Stomach (tissue), 4 donors: ENCODE measurements at regions not wholly inside any gene's neighbourhood (a gene's known extent, or its start where the extent isn't known, plus 50 kb on each side); places are given as distances from the start of the nearest gene placed in this dataset.

Experiments used
- POLR2A ChIP-seq, 4 donors: fragments of 450-650 bp; IDR thresholded peaks; one replicate each; pipeline ENCODE4 v1.6.1; 2016; ENCODE audit warnings: antibody characterized with exemption in 4 of 4, control low read depth in 2 of 4, mild to moderate bottlenecking in 1 of 4, moderate library complexity in 1 of 4
- TF ChIP-seq, protein P1 (sequence below), 7 experiments: fragments of 450-650 bp in 4 of 7; fragments of 200-600 bp in 3 of 7; sonication (generic) in 3 of 7; IDR thresholded peaks; one replicate each; pipeline ENCODE4 v1.5.1; 2016 to 2019; ENCODE audit warnings: antibody characterized with exemption in 7 of 7, control low read depth in 2 of 7, mild to moderate bottlenecking in 1 of 7

GRCh38 chr6:139485742-139486475 is 111.5 kb upstream of the CITED2 start:
- TF ChIP-seq, protein P1, sequence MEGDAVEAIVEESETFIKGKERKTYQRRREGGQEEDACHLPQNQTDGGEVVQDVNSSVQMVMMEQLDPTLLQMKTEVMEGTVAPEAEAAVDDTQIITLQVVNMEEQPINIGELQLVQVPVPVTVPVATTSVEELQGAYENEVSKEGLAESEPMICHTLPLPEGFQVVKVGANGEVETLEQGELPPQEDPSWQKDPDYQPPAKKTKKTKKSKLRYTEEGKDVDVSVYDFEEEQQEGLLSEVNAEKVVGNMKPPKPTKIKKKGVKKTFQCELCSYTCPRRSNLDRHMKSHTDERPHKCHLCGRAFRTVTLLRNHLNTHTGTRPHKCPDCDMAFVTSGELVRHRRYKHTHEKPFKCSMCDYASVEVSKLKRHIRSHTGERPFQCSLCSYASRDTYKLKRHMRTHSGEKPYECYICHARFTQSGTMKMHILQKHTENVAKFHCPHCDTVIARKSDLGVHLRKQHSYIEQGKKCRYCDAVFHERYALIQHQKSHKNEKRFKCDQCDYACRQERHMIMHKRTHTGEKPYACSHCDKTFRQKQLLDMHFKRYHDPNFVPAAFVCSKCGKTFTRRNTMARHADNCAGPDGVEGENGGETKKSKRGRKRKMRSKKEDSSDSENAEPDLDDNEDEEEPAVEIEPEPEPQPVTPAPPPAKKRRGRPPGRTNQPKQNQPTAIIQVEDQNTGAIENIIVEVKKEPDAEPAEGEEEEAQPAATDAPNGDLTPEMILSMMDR (IDR thresholded peaks at IDR 0.05) = no peak
- TF ChIP-seq POLR2A (IDR thresholded peaks at IDR 0.05) = no peak
